NK-92 (cell line): ENCODE measurements at regions not wholly inside any gene's neighbourhood (a gene's known extent, or its start where the extent isn't known, plus 50 kb on each side); places are given as distances from the start of the nearest gene placed in this dataset.

Experiments
- DNase-seq: peaks from one replicate; lab custom pipeline; 2025; ENCODE audit not compliant: unreplicated experiment; lab: John Stamatoyannopoulos, UW

- no peak for DNase-seq
Observed at GRCh38 chr9:129403779-129404620, 216.9 kb downstream of the C9orf50 start.

GRCh38 chr9:129402931-129403778 lies 217.7 kb downstream of the C9orf50 start:
- DNase-seq, result no peak

GRCh38 chr9:129402371-129402739 lies 218.5 kb downstream of the C9orf50 start:
- DNase-seq, result no peak

GRCh38 chr9:129401623-129402370 lies 219.1 kb downstream of the C9orf50 start:
- DNase-seq, result no peak

GRCh38 chr9:129400971-129401622 lies 219.8 kb downstream of the C9orf50 start:
- DNase-seq, result no peak

- DNase-seq, result no peak
Observed at GRCh38 chr9:129400001-129400970, 220.6 kb downstream of the C9orf50 start.

- no peak for DNase-seq
Observed at GRCh38 chr9:129399634-129399990, 221.3 kb downstream of the C9orf50 start.

- no peak for DNase-seq
Observed at GRCh38 chr9:129398961-129399633, 221.0 kb upstream of the IER5L start.

GRCh38 chr9:129398101-129398960 lies 220.3 kb upstream of the IER5L start:
- no peak for DNase-seq

GRCh38 chr9:129397335-129397734 lies 219.3 kb upstream of the IER5L start:
- DNase-seq, result no peak

GRCh38 chr9:129396365-129396708 lies 218.3 kb upstream of the IER5L start:
- DNase-seq, result no peak

- no peak for DNase-seq
Observed at GRCh38 chr9:129395633-129396364, 217.7 kb upstream of the IER5L start.

GRCh38 chr9:129394886-129395279 lies 216.8 kb upstream of the IER5L start:
- DNase-seq, result no peak

- no peak for DNase-seq
Observed at GRCh38 chr9:129394061-129394885, 216.2 kb upstream of the IER5L start.

GRCh38 chr9:129393064-129393463 lies 215.0 kb upstream of the IER5L start:
- no peak for DNase-seq

- no peak for DNase-seq
Observed at GRCh38 chr9:129392093-129392541, 214.1 kb upstream of the IER5L start.

- no peak for DNase-seq
Observed at GRCh38 chr9:129391221-129391661, 213.2 kb upstream of the IER5L start.
